Naive thymus-derived CD4-positive, alpha-beta T cell (primary cell): ENCODE measurements at regions not wholly inside any gene's neighbourhood (a gene's known extent, or its start where the extent isn't known, plus 50 kb on each side); places are given as distances from the start of the nearest gene placed in this dataset.
"Not testable (repeated sequence)": the region's sequence is repeated elsewhere in the genome, so short reads cannot be mapped to it uniquely, and the experiment has no call there.

Experiments used
- ATAC-seq: fragments of 150-1000 bp; cut with Tn5 transposase; 2 replicates; pipeline ENCODE4 v1.10.0; 2021; ENCODE audit warnings: mild to moderate bottlenecking, moderate library complexity
- CTCF ChIA-PET: fragments of 350-600 bp; sonication (Branson Sonifier 250); formaldehyde crosslinking; loops from one replicate; lab custom pipeline; 2021; ENCODE audit warnings: antibody characterized with exemption; lab: Charles Lee
- POLR2A ChIA-PET: fragments of 350-600 bp; sonication (Branson Sonifier 250); formaldehyde crosslinking; loops from one replicate; lab custom pipeline; 2021; ENCODE audit warnings: antibody characterized with exemption, inconsistent platforms; lab: Charles Lee
- DNase-seq, 9 donors: peaks; one replicate each; pipeline versions ENCODE4 v3.0.0 to v3.0.0-alpha.2; 2020 to 2022; ENCODE audit warnings: mixed read lengths in 1 of 9
- H3K27ac ChIP-seq: one replicate; pipeline ENCODE4 v1.7.0; 2013; ENCODE audit warnings: mild to moderate bottlenecking, low read depth, low read length, moderate library complexity
- H3K27me3 ChIP-seq, 2 donors: one replicate each; pipeline ENCODE4 v1.7.0; 2013; ENCODE audit warnings: low read length in 2 of 2, mild to moderate bottlenecking in 2 of 2, moderate library complexity in 2 of 2; ENCODE audit not compliant: control insufficient read depth in 2 of 2, insufficient read depth in 2 of 2
- H3K36me3 ChIP-seq, 3 experiments: 1 replicate in 2 of 3; 2 replicates in 1 of 3; pipeline ENCODE4 v1.7.0; 2013; ENCODE audit warnings: low read length in 3 of 3, mild to moderate bottlenecking in 3 of 3, moderate library complexity in 1 of 3; ENCODE audit not compliant: insufficient read depth in 3 of 3, control insufficient read depth in 2 of 3
- H3K4me1 ChIP-seq, 2 donors: one replicate each; pipeline ENCODE4 v1.7.0; 2013; ENCODE audit warnings: low read length in 2 of 2, mild to moderate bottlenecking in 2 of 2, moderate library complexity in 1 of 2; ENCODE audit not compliant: control insufficient read depth in 2 of 2, insufficient read depth in 2 of 2
- H3K4me3 ChIP-seq: 2 replicates; pipeline ENCODE4 v1.7.0; 2013; ENCODE audit warnings: mild to moderate bottlenecking, low read length
- H3K9me3 ChIP-seq, 3 experiments: 1 replicate in 2 of 3; 2 replicates in 1 of 3; pipeline ENCODE4 v1.7.0; 2013; ENCODE audit warnings: low read length in 3 of 3; ENCODE audit not compliant: control insufficient read depth in 2 of 3
- H3K27ac Mint-ChIP-seq, 9 donors: one replicate each; pipeline ENCODE4 v1.8.0; 2020 to 2022; ENCODE audit warnings: mixed read lengths in 9 of 9, mild to moderate bottlenecking in 8 of 9, moderate library complexity in 5 of 9, inconsistent platforms in 2 of 9
- H3K27me3 Mint-ChIP-seq, 5 donors: one replicate each; pipeline ENCODE4 v1.8.0; 2021 to 2022; ENCODE audit warnings: mixed read lengths in 5 of 5, mild to moderate bottlenecking in 1 of 5
- H3K36me3 Mint-ChIP-seq, 5 donors: one replicate each; pipeline ENCODE4 v1.8.0; 2020 to 2022; ENCODE audit warnings: mixed read lengths in 5 of 5, mild to moderate bottlenecking in 3 of 5, inconsistent platforms in 1 of 5
- H3K4me1 Mint-ChIP-seq, 7 donors: one replicate each; pipeline ENCODE4 v1.8.0; 2020 to 2022; ENCODE audit warnings: mixed read lengths in 7 of 7, mild to moderate bottlenecking in 3 of 7, inconsistent platforms in 1 of 7
- H3K4me3 Mint-ChIP-seq, 10 donors: one replicate each; pipeline ENCODE4 v1.8.0; 2020 to 2022; ENCODE audit warnings: mild to moderate bottlenecking in 10 of 10, mixed read lengths in 10 of 10, moderate library complexity in 6 of 10, inconsistent platforms in 2 of 10
- H3K9me3 Mint-ChIP-seq, 11 donors: one replicate each; pipeline ENCODE4 v1.8.0; 2020 to 2022; ENCODE audit warnings: mixed read lengths in 11 of 11, mild to moderate bottlenecking in 4 of 11, inconsistent platforms in 1 of 11, moderate library complexity in 1 of 11
- intact Hi-C, 2 donors: fragments of 100-400 bp; cut with micrococcal nuclease; formaldehyde crosslinking; loops; one replicate each; pipeline ENCODE4 v1.15.1; 2023

- intact Hi-C loops = no loop called here
- Mint-ChIP-seq H3K27me3 (no peaks in the 10 kb centered on the region), H3K36me3 (no peaks in the 10 kb centered on the region), H3K27ac (no peak overlapping the region), H3K9me3 (peaks cover 0 to 14% (median 5%) of the 10 kb centered on the region in 11 donors), H3K4me1 (no peaks in the 10 kb centered on the region), H3K4me3 (no peak overlapping the region)
- Histone ChIP-seq H3K27me3 (no peaks in the 10 kb centered on the region), H3K36me3 (no peaks in the 10 kb centered on the region), H3K4me3 (no peak overlapping the region), H3K4me1 (no peaks in the 10 kb centered on the region), H3K27ac (no peak overlapping the region), H3K9me3 (peaks cover 0 to 3% (median 0%) of the 10 kb centered on the region in 3 experiments)
- no peak for ATAC-seq
- POLR2A ChIA-PET = no interaction called here
- no peak for DNase-seq
- CTCF ChIA-PET = no interaction called here
These were observed 599.3 kb downstream of the RAPGEF2 start for GRCh38 chr4:159702200-159702599.

DNA sequence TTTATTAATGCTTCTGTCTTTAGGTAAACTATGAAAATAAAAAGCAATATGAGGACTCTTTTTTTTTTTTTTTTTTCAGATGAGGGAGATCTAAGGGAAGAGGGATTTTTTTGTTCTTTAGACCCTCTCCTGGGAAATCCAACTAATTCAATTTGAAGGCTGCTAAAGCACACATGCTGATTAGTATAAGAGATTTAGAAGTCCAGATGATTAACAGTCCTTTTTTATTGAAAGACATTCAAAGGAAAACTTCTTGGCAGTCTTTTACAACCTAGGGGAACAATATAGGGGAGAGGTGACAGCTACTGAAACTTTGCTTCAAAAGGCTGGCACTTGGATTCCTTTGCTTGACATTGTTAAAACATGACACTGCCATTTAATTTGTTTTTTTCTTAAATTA, 602.5 kb downstream of the RAPGEF2 start:
- CTCF ChIA-PET = no interaction called here
- Mint-ChIP-seq H3K27ac (no peak overlapping the region), H3K27me3 (no peaks in the 10 kb centered on the region), H3K36me3 (no peaks in the 10 kb centered on the region), H3K9me3 (peaks cover 2 to 11% (median 4%) of the 10 kb centered on the region in 11 donors), H3K4me3 (no peak overlapping the region), H3K4me1 (no peaks in the 10 kb centered on the region)
- Histone ChIP-seq H3K27ac (no peak overlapping the region), H3K36me3 (no peaks in the 10 kb centered on the region), H3K27me3 (no peaks in the 10 kb centered on the region), H3K4me3 (no peak overlapping the region), H3K4me1 (no peaks in the 10 kb centered on the region), H3K9me3 (no peaks in the 10 kb centered on the region)
- POLR2A ChIA-PET = no interaction called here
- ATAC-seq = no peak
- no peak for DNase-seq
- intact Hi-C loops = no loop called here

DNA sequence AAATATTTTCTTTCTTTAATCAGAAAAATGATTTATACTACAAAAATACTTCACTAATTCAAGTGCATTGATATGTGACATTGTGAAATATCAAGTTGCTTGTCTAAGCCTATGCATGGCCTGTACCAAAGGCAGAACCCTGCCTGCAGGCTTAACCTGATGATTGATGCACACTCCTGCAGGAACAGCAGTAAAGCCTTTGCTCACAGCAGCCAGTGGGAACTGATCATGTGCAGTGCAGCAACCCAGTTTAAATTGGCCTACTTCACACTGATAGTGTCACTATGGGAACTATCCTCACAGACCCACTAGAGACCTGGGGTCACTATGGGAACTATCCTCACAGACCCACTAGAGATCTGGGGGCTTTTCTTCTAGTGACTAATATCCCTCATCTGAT, 603.8 kb downstream of the RAPGEF2 start:
- H3K4me3 Mint-ChIP-seq = no peak overlapping the region
- H3K27me3 Mint-ChIP-seq = no peaks in the 10 kb centered on the region
- Histone ChIP-seq H3K4me3 (no peak overlapping the region), H3K9me3 (no peaks in the 10 kb centered on the region), H3K27ac (no peak overlapping the region), H3K4me1 (no peaks in the 10 kb centered on the region), H3K27me3 (no peaks in the 10 kb centered on the region), H3K36me3 (no peaks in the 10 kb centered on the region)
- DNase-seq = no peak
- no peak for ATAC-seq
- CTCF ChIA-PET = no interaction called here
- no peaks in the 10 kb centered on the region for H3K36me3 Mint-ChIP-seq
- H3K9me3 Mint-ChIP-seq = peaks cover 0 to 6% (median 3%) of the 10 kb centered on the region in 11 donors
- intact Hi-C loops = no loop called here
- no peak overlapping the region for H3K27ac Mint-ChIP-seq
- POLR2A ChIA-PET = no interaction called here
- no peaks in the 10 kb centered on the region for H3K4me1 Mint-ChIP-seq

DNA sequence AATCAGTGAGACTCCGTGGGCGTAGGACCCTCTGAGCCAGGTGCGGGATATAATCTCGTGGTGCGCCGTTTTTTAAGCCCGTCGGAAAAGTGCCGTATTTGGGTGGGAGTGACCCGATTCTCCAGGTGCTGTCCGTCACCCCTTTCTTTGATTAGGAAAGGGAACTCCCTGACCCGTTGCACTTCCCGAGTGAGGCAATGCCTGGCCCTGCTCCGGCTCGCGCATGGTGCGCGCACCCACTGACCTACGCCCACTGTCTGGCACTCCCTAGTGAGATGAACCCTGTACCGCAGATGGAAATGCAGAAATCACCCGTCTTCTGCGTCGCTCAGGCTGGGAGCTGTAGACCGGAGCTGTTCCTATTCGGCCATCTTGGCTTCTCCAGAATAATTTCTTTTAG, 612.3 kb downstream of the RAPGEF2 start:
- POLR2A ChIA-PET = not testable (repeated sequence)

DNA sequence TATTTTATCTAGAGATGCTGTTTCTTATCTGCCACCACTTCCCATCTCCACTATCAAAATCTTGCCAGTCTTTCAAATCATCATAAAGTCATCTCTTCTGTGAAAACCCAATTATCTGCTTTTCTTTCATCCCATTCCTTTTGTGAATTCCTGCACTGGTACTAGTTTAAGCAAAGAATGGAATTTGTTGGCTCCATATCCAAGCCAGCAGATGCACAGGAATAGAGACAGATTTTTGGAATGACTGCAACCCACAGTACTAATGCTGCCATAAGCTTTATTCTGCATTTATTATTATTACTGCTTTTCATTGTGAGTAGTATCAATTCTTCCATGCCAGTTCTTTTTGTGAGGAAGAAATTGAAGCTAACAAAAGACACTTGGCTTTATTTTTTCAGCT, 616.7 kb downstream of the RAPGEF2 start:
- H3K36me3 Mint-ChIP-seq = no peaks in the 10 kb centered on the region
- DNase-seq = no peak
- H3K27ac Mint-ChIP-seq = no peak overlapping the region
- H3K4me3 Mint-ChIP-seq = no peak overlapping the region
- intact Hi-C loops = no loop called here
- H3K27me3 Mint-ChIP-seq = no peaks in the 10 kb centered on the region
- no peaks in the 10 kb centered on the region for H3K27me3 ChIP-seq
- POLR2A ChIA-PET = no interaction called here
- no peaks in the 10 kb centered on the region for H3K4me1 ChIP-seq
- H3K27ac ChIP-seq = no peak overlapping the region
- no peak for ATAC-seq
- H3K9me3 ChIP-seq = no peaks in the 10 kb centered on the region
- CTCF ChIA-PET = no interaction called here
- H3K4me1 Mint-ChIP-seq = no peaks in the 10 kb centered on the region
- peaks cover 0 to 11% (median 4%) of the 10 kb centered on the region in 11 donors for H3K9me3 Mint-ChIP-seq
- H3K36me3 ChIP-seq = no peaks in the 10 kb centered on the region
- no peak overlapping the region for H3K4me3 ChIP-seq

More for the DNA sequence above, 612.3 kb downstream of the RAPGEF2 start:
- H3K9me3 ChIP-seq, CTCF ChIA-PET, H3K4me1 Mint-ChIP-seq, H3K36me3 ChIP-seq, H3K36me3 Mint-ChIP-seq, H3K27me3 ChIP-seq, intact Hi-C loops, H3K27ac Mint-ChIP-seq, H3K27ac ChIP-seq, H3K27me3 Mint-ChIP-seq, DNase-seq, H3K4me3 ChIP-seq, H3K4me3 Mint-ChIP-seq, H3K4me1 ChIP-seq, ATAC-seq: not testable (repeated sequence)
- H3K9me3 Mint-ChIP-seq = peaks cover 0 to 11% (median 4%) of the 10 kb centered on the region in 11 donors

- H3K27me3 ChIP-seq = no peaks in the 10 kb centered on the region
- H3K36me3 Mint-ChIP-seq = no peaks in the 10 kb centered on the region
- no peak overlapping the region for H3K4me3 Mint-ChIP-seq
- H3K9me3 ChIP-seq = no peaks in the 10 kb centered on the region
- H3K27ac Mint-ChIP-seq = no peak overlapping the region
- intact Hi-C loops = no loop called here
- H3K36me3 ChIP-seq = no peaks in the 10 kb centered on the region
- DNase-seq (no peak), ATAC-seq (no peak)
- H3K27ac ChIP-seq = no peak overlapping the region
- H3K9me3 Mint-ChIP-seq = peaks cover 0 to 6% (median 2%) of the 10 kb centered on the region in 11 donors
- CTCF ChIA-PET = no interaction called here
- H3K27me3 Mint-ChIP-seq = no peaks in the 10 kb centered on the region
- H3K4me3 ChIP-seq = no peak overlapping the region
- POLR2A ChIA-PET = no interaction called here
- no peaks in the 10 kb centered on the region for H3K4me1 ChIP-seq
- no peaks in the 10 kb centered on the region for H3K4me1 Mint-ChIP-seq
These were observed 619.2 kb downstream of the RAPGEF2 start for GRCh38 chr4:159722052-159722451.

DNA sequence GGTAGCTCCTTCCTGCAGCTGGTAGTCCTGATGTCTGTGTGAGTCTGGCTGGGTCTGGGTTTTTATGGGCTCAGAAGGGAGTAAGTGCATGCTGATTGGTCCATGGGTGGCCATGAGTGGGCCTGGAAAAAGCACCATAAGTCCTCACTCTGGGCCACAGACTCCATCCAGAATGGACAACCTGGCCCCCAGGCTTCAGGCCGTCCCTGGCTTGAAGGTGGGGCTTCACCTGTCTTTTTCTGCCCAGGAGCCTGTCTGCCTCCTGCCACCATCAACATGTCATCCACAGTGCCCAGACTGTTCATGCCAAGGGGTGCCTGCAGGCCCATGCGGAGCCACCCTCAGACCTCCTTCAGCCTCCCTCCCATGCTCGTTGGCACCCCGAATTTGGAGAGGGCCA, 620.0 kb downstream of the RAPGEF2 start:
- Mint-ChIP-seq H3K27me3 (no peaks in the 10 kb centered on the region), H3K36me3 (no peaks in the 10 kb centered on the region), H3K9me3 (peaks cover 0 to 6% (median 2%) of the 10 kb centered on the region in 11 donors), H3K27ac (no peak overlapping the region), H3K4me1 (no peaks in the 10 kb centered on the region), H3K4me3 (no peak overlapping the region)
- DNase-seq (no peak), ATAC-seq (no peak)
- Histone ChIP-seq H3K27ac (no peak overlapping the region), H3K27me3 (no peaks in the 10 kb centered on the region), H3K4me3 (no peak overlapping the region), H3K9me3 (no peaks in the 10 kb centered on the region), H3K4me1 (no peaks in the 10 kb centered on the region), H3K36me3 (no peaks in the 10 kb centered on the region)
- intact Hi-C loops = no loop called here
- CTCF ChIA-PET = no interaction called here
- POLR2A ChIA-PET = no interaction called here
